PC-3 (cell line): ENCODE measurements at regions not wholly inside any gene's neighbourhood (a gene's known extent, or its start where the extent isn't known, plus 50 kb on each side); places are given as distances from the start of the nearest gene placed in this dataset.

Experiments
- ATAC-seq: fragments of 200-7000 bp; cut with Tn5 transposase; 2 replicates; pipeline ENCODE4 v1.9.1; 2020; ENCODE audit warnings: mild to moderate bottlenecking, moderate library complexity
- BruUV-seq: library from RNA; stranded (reverse); fragments of 400-500 nt; replicated peaks from 2 replicates; lab custom pipeline; 2021; lab: Mats Ljungman, UMichigan
- CTCF ChIA-PET: fragments of 300-600 bp; sonication (Branson Sonifier 250); formaldehyde crosslinking; loops from one replicate; lab custom pipeline; 2022; ENCODE audit warnings: antibody characterized with exemption; lab: Charles Lee
- POLR2A ChIA-PET: fragments of 300-600 bp; sonication (Branson Sonifier 250); formaldehyde crosslinking; loops from one replicate; lab custom pipeline; 2022; ENCODE audit warnings: antibody characterized with exemption; ENCODE audit not compliant: unreplicated experiment; lab: Charles Lee
- DNase-seq: peaks from one replicate; pipeline ENCODE4 v3.0.0-alpha.2; 2015
- H2AFZ ChIP-seq: fragments of 300-600 bp; sonication (generic); 2 replicates; pipeline ENCODE4 v1.6.0; 2016; ENCODE audit warnings: antibody characterized with exemption, low read length
- H3F3A ChIP-seq: fragments of 300-600 bp; sonication (generic); one replicate; pipeline ENCODE4 v1.6.0; 2017; ENCODE audit warnings: antibody characterized with exemption, low read length, control low read depth, mild to moderate bottlenecking; ENCODE audit not compliant: unreplicated experiment
- H3K27ac ChIP-seq: fragments of 300-600 bp; sonication (generic); 2 replicates; pipeline ENCODE4 v1.5.1; 2016; ENCODE audit warnings: mild to moderate bottlenecking, low read length
- H3K27me3 ChIP-seq: fragments of 300-600 bp; sonication (generic); 2 replicates; pipeline ENCODE4 v1.6.1; 2016; ENCODE audit warnings: low read length, mixed read lengths
- H3K36me3 ChIP-seq: fragments of 300-600 bp; sonication (generic); 2 replicates; pipeline ENCODE4 v1.6.1; 2016; ENCODE audit warnings: low read depth, mixed run types, low read length, mixed read lengths
- H3K4me1 ChIP-seq: fragments of 300-600 bp; sonication (generic); 2 replicates; pipeline ENCODE4 v1.5.1; 2016; ENCODE audit warnings: low read length; ENCODE audit not compliant: insufficient read depth
- H3K4me2 ChIP-seq: fragments of 300-600 bp; sonication (generic); 2 replicates; pipeline ENCODE4 v1.6.0; 2016; ENCODE audit warnings: low read length
- H3K4me3 ChIP-seq: fragments of 300-600 bp; sonication (generic); 2 replicates; pipeline ENCODE4 v1.5.1; 2016; ENCODE audit warnings: mild to moderate bottlenecking, low read length, mixed read lengths
- H3K79me2 ChIP-seq: fragments of 300-600 bp; sonication (generic); 2 replicates; pipeline ENCODE4 v1.6.1; 2017; ENCODE audit warnings: low read length, mixed read lengths
- H3K9ac ChIP-seq: fragments of 300-600 bp; sonication (generic); 2 replicates; pipeline ENCODE4 v1.6.0; 2016; ENCODE audit warnings: mild to moderate bottlenecking, low read length
- H3K9me2 ChIP-seq: fragments of 300-600 bp; sonication (generic); replicated peaks from 2 replicates; pipeline ENCODE4 v1.6.1; 2016; ENCODE audit warnings: mixed run types, low read length, mixed read lengths
- H3K9me3 ChIP-seq: fragments of 300-600 bp; sonication (generic); 2 replicates; pipeline ENCODE4 v1.6.1; 2016; ENCODE audit warnings: low read length, mixed read lengths
- H4K20me1 ChIP-seq: fragments of 300-600 bp; sonication (generic); 2 replicates; pipeline ENCODE4 v1.6.1; 2016; ENCODE audit warnings: low read length, mixed read lengths
- EZH2 ChIP-seq: fragments of 300-600 bp; sonication (generic); IDR thresholded peaks from one replicate; pipeline ENCODE4 v1.6.1; 2017; ENCODE audit warnings: antibody characterized with exemption, mild to moderate bottlenecking, low read length; ENCODE audit not compliant: unreplicated experiment
- EZH2phosphoT487 ChIP-seq: fragments of 300-600 bp; sonication (generic); IDR thresholded peaks from 2 replicates; pipeline ENCODE4 v1.6.1; 2018; ENCODE audit warnings: mild to moderate bottlenecking, antibody characterized with exemption, low read length, borderline replicate concordance
- intact Hi-C: fragments of 100-400 bp; cut with micrococcal nuclease; formaldehyde crosslinking; loops from 2 replicates; pipeline ENCODE4 v1.9.0; 2023
- TF ChIP-seq, protein P1 (sequence below): fragments of 300-600 bp; sonication (generic); conservative IDR thresholded peaks from 2 replicates; pipeline ENCODE4 v1.5.1; 2017; ENCODE audit warnings: antibody characterized with exemption, low read depth, mild to moderate bottlenecking, low read length

GRCh38 chr15:96638793-96639192, 308.3 kb downstream of the NR2F2 start:
- H3K27me3 ChIP-seq = peaks cover 49% of the 10 kb centered on the region
- no peaks in the 10 kb centered on the region for H3K36me3 ChIP-seq
- H3K79me2 ChIP-seq = no peaks in the 10 kb centered on the region
- intact Hi-C loops = no loop called here
- DNase-seq (no peak), ATAC-seq (no peak)
- H3F3A ChIP-seq = no peaks in the 10 kb centered on the region
- H3K9me2 ChIP-seq = 0 out of 2 replicates have a peak, but pooled peaks cover 3% of the 10 kb centered on the region
- H3K9me3 ChIP-seq = no peaks in the 10 kb centered on the region
- H3K4me3 ChIP-seq = no peak overlapping the region
- H3K27ac ChIP-seq = no peak overlapping the region
- POLR2A ChIA-PET = no interaction called here
- H2AFZ ChIP-seq = no peak overlapping the region
- no TSS peak for BruUV-seq
- H4K20me1 ChIP-seq = no peaks in the 10 kb centered on the region
- H3K4me1 ChIP-seq = no peaks in the 10 kb centered on the region
- TF ChIP-seq, protein P1, sequence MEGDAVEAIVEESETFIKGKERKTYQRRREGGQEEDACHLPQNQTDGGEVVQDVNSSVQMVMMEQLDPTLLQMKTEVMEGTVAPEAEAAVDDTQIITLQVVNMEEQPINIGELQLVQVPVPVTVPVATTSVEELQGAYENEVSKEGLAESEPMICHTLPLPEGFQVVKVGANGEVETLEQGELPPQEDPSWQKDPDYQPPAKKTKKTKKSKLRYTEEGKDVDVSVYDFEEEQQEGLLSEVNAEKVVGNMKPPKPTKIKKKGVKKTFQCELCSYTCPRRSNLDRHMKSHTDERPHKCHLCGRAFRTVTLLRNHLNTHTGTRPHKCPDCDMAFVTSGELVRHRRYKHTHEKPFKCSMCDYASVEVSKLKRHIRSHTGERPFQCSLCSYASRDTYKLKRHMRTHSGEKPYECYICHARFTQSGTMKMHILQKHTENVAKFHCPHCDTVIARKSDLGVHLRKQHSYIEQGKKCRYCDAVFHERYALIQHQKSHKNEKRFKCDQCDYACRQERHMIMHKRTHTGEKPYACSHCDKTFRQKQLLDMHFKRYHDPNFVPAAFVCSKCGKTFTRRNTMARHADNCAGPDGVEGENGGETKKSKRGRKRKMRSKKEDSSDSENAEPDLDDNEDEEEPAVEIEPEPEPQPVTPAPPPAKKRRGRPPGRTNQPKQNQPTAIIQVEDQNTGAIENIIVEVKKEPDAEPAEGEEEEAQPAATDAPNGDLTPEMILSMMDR = no peak
- TF ChIP-seq EZH2 (no peak), EZH2phosphoT487 (no peak)
- CTCF ChIA-PET = no interaction called here
- no peak overlapping the region for H3K9ac ChIP-seq
- H3K4me2 ChIP-seq = no peak overlapping the region

DNA sequence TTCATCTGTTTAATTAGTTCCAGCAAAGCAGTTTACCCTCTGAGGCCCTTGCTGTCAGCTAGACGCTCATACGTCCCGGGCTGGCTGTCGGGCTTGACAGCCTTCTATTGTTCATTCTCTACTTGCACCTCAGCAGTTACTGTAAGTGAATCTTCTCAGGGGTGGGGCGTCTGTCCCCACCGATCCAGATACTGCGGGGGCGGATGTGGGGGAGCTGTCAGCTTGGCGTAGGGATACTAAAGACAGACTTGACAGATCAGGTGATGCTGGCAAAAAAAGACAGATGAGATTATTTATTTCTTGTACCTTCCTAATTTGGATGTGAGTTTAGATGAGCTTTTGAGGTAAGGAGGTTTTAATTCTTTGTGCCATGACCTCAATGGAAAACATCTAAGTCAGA, 315.3 kb downstream of the NR2F2 start:
- no peak for TF ChIP-seq EZH2phosphoT487
- TF ChIP-seq EZH2 = no peak
- TF ChIP-seq, protein P1 = no peak

GRCh38 chr15:96648866-96649265, 318.4 kb downstream of the NR2F2 start:
- Histone ChIP-seq H3K9ac (no peak overlapping the region), H3K36me3 (no peaks in the 10 kb centered on the region), H3K9me3 (no peaks in the 10 kb centered on the region), H3K27ac (no peak overlapping the region), H4K20me1 (no peaks in the 10 kb centered on the region), H3K4me2 (no peak overlapping the region), H3K4me3 (no peak overlapping the region), H3K4me1 (no peaks in the 10 kb centered on the region), H3K9me2 (no peaks in the 10 kb centered on the region), H3K79me2 (no peaks in the 10 kb centered on the region), H2AFZ (no peak overlapping the region), H3K27me3 (peaks cover 52% of the 10 kb centered on the region), H3F3A (no peaks in the 10 kb centered on the region)
- DNase-seq (no peak), ATAC-seq (no peak)
- POLR2A ChIA-PET = no interaction called here
- CTCF ChIA-PET = no interaction called here
- BruUV-seq = no TSS peak
- TF ChIP-seq, protein P1 = no peak
- TF ChIP-seq EZH2 (no peak), EZH2phosphoT487 (no peak)
- intact Hi-C loops = no loop called here

More for the DNA sequence above, 315.3 kb downstream of the NR2F2 start:
- DNase-seq (no peak), ATAC-seq (no peak)
- Histone ChIP-seq H3K4me3 (no peak overlapping the region), H2AFZ (no peak overlapping the region), H3K9ac (no peak overlapping the region), H3K9me3 (no peaks in the 10 kb centered on the region), H3F3A (no peaks in the 10 kb centered on the region), H4K20me1 (no peaks in the 10 kb centered on the region), H3K79me2 (no peaks in the 10 kb centered on the region), H3K4me1 (no peaks in the 10 kb centered on the region), H3K27ac (no peak overlapping the region), H3K27me3 (peaks cover 54% of the 10 kb centered on the region), H3K4me2 (no peak overlapping the region), H3K36me3 (no peaks in the 10 kb centered on the region), H3K9me2 (no peaks in the 10 kb centered on the region)
- ChIA-PET POLR2A (no interaction called here), CTCF (no interaction called here)
- no TSS peak for BruUV-seq
- intact Hi-C loops = no loop called here
